Heart right ventricle (tissue), 16 donors: ENCODE measurements at regions not wholly inside any gene's neighbourhood (a gene's known extent, or its start where the extent isn't known, plus 50 kb on each side); places are given as distances from the start of the nearest gene placed in this dataset.

Source experiments
- ATAC-seq, 8 donors: fragments of 200-7000 bp; cut with Tn5 transposase; one replicate each; pipeline ENCODE4 v1.9.1; 2020; ENCODE audit warnings: mild to moderate bottlenecking in 8 of 8, moderate library complexity in 8 of 8, moderate number of reproducible peaks in 1 of 8
- DNase-seq, 2 donors: peaks; one replicate each; pipeline ENCODE4 v3.0.0-alpha.2; 2020
- H3K27ac ChIP-seq, 10 donors: fragments of 200-600 bp; sonication (generic) in 2 of 10; one replicate each; pipeline versions ENCODE4 v1.5.0 to v1.8.0; 2020 to 2022; ENCODE audit warnings: mild to moderate bottlenecking in 3 of 10
- H3K27me3 ChIP-seq, 7 donors: fragments of 200-600 bp; one replicate each; pipeline ENCODE4 v1.8.0; 2021 to 2022; ENCODE audit warnings: mild to moderate bottlenecking in 2 of 7
- H3K36me3 ChIP-seq, 9 donors: fragments of 200-600 bp; sonication (generic) in 1 of 9; one replicate each; pipeline versions ENCODE4 v1.5.0 to v1.8.0; 2020 to 2022; ENCODE audit warnings: mild to moderate bottlenecking in 2 of 9
- H3K4me1 ChIP-seq, 9 donors: fragments of 200-600 bp; sonication (generic) in 1 of 9; one replicate each; pipeline versions ENCODE4 v1.5.0 to v1.8.0; 2020 to 2022; ENCODE audit warnings: mild to moderate bottlenecking in 4 of 9
- H3K4me3 ChIP-seq, 10 donors: fragments of 200-600 bp; sonication (generic) in 2 of 10; one replicate each; pipeline versions ENCODE4 v1.5.0 to v1.8.0; 2020 to 2022; ENCODE audit warnings: mild to moderate bottlenecking in 7 of 10, moderate library complexity in 2 of 10
- H3K9me3 ChIP-seq, 11 donors: fragments of 200-600 bp in 10 of 11; sonication (generic) in 2 of 11; one replicate each; pipeline versions ENCODE4 v1.5.0 to v1.8.0; 2013 to 2022; ENCODE audit warnings: mild to moderate bottlenecking in 2 of 11, control low read depth in 1 of 11, moderate library complexity in 1 of 11
- CTCF ChIP-seq, 9 donors: fragments of 200-600 bp; sonication (generic) in 2 of 9; IDR thresholded peaks; one replicate each; pipeline versions ENCODE4 v1.5.0 to v1.8.0; 2021 to 2022; ENCODE audit warnings: antibody characterized with exemption in 9 of 9, mild to moderate bottlenecking in 5 of 9, moderate library complexity in 1 of 9
- WGBS, 2 donors: extraction: QIAGEN DNeasy Blood & Tissue Kit; methylation state at CpG; one replicate each; pipeline ENCODE4 v1.1.7; 2013; ENCODE audit warnings: inconsistent platforms in 1 of 2; 5-methylcytosine and 5-hydroxymethylcytosine counted together
- intact Hi-C, 10 donors: fragments of 100-400 bp; cut with DNase I; formaldehyde crosslinking; loops; one replicate each; pipeline versions ENCODE4 v1.11.1 to v1.14.2; 2022
- donor health status: Arrhythmogenic right ventricular cardiomyopathy.
- donor health status: ischemic (EF 13 %, LVEDD 7.1; RV severe dilation, severe dysfunction).
- donor health status: healthy with polysubstance abuse.
- donor health status: DM: no; HTN: yes; CAD: no.
- donor health status: DM: no; HTN: no; CAD: no.
- donor health status: ischemic (EF 25% LVEDD 6.9; RV normal size, moderate dysfunction).
- donor health status: ischemic (EF 25% LVEDD 5.7; RV mildly dilated, moderate dysfunction).
- donor health status: healthy.
- donor health status: DM: yes; HTN: yes; CAD: no.
- donor health status: Ischemic cardiomyopathy.
- donor health status: ischemic (EF 35%, LVEDD 5.7; RV mildly dilated, moderate dysfunction).
- donor health status: nonischemic (EF 11% LVEDD 7.7; RV severe dilation, severe dysfunction).
- donor health status: DM: yes; HTN: yes; CAD: no.
- donor health status: PGD.
- donor health status: ischemic (EF 29% LVEDD 5.4; RV normal size, mild dysfunction).
- donor health status: nonischemic (EF 23%, LVEDD 6.1; RV moderate dilation, normal function).

GRCh38 chr3:181888234-181888633 is 176.5 kb downstream of the SOX2 start:
- no peak for DNase-seq

GRCh38 chr3:181892848-181893247 is 181.1 kb downstream of the SOX2 start:
- WGBS, 2 donors: 21 to 31% methylated on average over 4 of the region's 4 CpGs
- no peak for ATAC-seq
- intact Hi-C loops: no loop called here

More at GRCh38 chr3:181888234-181888633, 176.5 kb downstream of the SOX2 start:
- intact Hi-C loops: no loop called here
- H3K36me3 ChIP-seq: no peaks in the 10 kb centered on the region
- peaks cover 0 to 3% (median 0%) of the 10 kb centered on the region in 11 donors for H3K9me3 ChIP-seq
- H3K4me1 ChIP-seq: no peaks in the 10 kb centered on the region
- ATAC-seq: no peak
- no peak for TF ChIP-seq CTCF (IDR thresholded peaks at IDR 0.05)
- H3K4me3 ChIP-seq: no peak overlapping the region
- 72 to 76% methylated on average over 3 of the region's 3 CpGs for whole genome bisulfite sequencing, 2 donors
- no peak overlapping the region for H3K27ac ChIP-seq
- peaks cover 0 to 7% (median 0%) of the 10 kb centered on the region in 7 donors for H3K27me3 ChIP-seq

GRCh38 chr3:181896605-181897004 is 184.9 kb downstream of the SOX2 start:
- 83% methylated on average over 2 of the region's 2 CpGs for WGBS, 2 donors
- no peaks in the 10 kb centered on the region for H3K36me3 ChIP-seq
- H3K4me3 ChIP-seq: no peak overlapping the region
- no peak for ATAC-seq
- no peak for DNase-seq
- H3K4me1 ChIP-seq: no peaks in the 10 kb centered on the region
- no peak for TF ChIP-seq CTCF (IDR thresholded peaks at IDR 0.05)
- no peak overlapping the region for H3K27ac ChIP-seq
- H3K9me3 ChIP-seq: no peaks in the 10 kb centered on the region
- intact Hi-C loops: no loop called here
- peaks cover 0 to 3% (median 0%) of the 10 kb centered on the region in 7 donors for H3K27me3 ChIP-seq

More at GRCh38 chr3:181892848-181893247, 181.1 kb downstream of the SOX2 start:
- Histone ChIP-seq H3K27ac (no peak overlapping the region), H3K36me3 (no peaks in the 10 kb centered on the region), H3K27me3 (peaks cover 0 to 5% (median 0%) of the 10 kb centered on the region in 7 donors), H3K4me3 (no peak overlapping the region), H3K9me3 (peaks cover 0 to 3% (median 0%) of the 10 kb centered on the region in 11 donors), H3K4me1 (no peaks in the 10 kb centered on the region)
- no peak for TF ChIP-seq CTCF (IDR thresholded peaks at IDR 0.05)
- no peak for DNase-seq

GRCh38 chr3:181899702-181900101 is 188.0 kb downstream of the SOX2 start:
- WGBS, 2 donors: 76 to 86% methylated on average over 1 of the region's 1 CpG
- no peaks in the 10 kb centered on the region for H3K9me3 ChIP-seq
- peaks cover 0 to 5% (median 0%) of the 10 kb centered on the region in 7 donors for H3K27me3 ChIP-seq
- DNase-seq (no peak), ATAC-seq (no peak)
- intact Hi-C loops: no loop called here
- H3K4me3 ChIP-seq: no peak overlapping the region
- no peaks in the 10 kb centered on the region for H3K36me3 ChIP-seq
- no peak overlapping the region for H3K27ac ChIP-seq
- TF ChIP-seq CTCF (IDR thresholded peaks at IDR 0.05): no peak
- H3K4me1 ChIP-seq: no peaks in the 10 kb centered on the region
